Endothelial cell of umbilical vein (primary cell): ENCODE measurements at regions not wholly inside any gene's neighbourhood (a gene's known extent, or its start where the extent isn't known, plus 50 kb on each side); places are given as distances from the start of the nearest gene placed in this dataset.

Source experiments
- BruUV-seq: library from RNA; stranded (reverse); fragments of 400-500 nt; replicated peaks from 2 replicates; lab custom pipeline; 2021; lab: Mats Ljungman, UMichigan
- CTCF ChIA-PET: fragments of 300-600, 350-600 bp; sonication (Branson Sonifier 250); formaldehyde crosslinking; loops from one replicate; lab custom pipeline; 2021; ENCODE audit warnings: antibody characterized with exemption, inconsistent platforms; lab: Charles Lee
- POLR2A ChIA-PET: fragments of 300-600, 350-600 bp; sonication (Branson Sonifier 250); formaldehyde crosslinking; loops from one replicate; lab custom pipeline; 2021; ENCODE audit warnings: antibody characterized with exemption, inconsistent platforms; lab: Charles Lee
- DNase-seq: peaks from one replicate; pipeline ENCODE4 v3.0.0-alpha.2; 2011; ENCODE audit warnings: low read depth, low spot score
- FAIRE-seq: peaks from 2 replicates; lab custom pipeline; 2011; peaks lifted over from hg19 to GRCh38; lab: Jason Lieb, UNC
- H2AFZ ChIP-seq: 2 replicates; pipeline ENCODE4 v1.6.0; 2012; ENCODE audit warnings: low read depth, low read length, control low read depth, inconsistent platforms
- H3K27ac ChIP-seq: 2 replicates; pipeline ENCODE4 v1.5.1; 2011; ENCODE audit warnings: low read depth, mild to moderate bottlenecking, control low read depth, low read length, moderate library complexity; ENCODE audit not compliant: insufficient read depth
- H3K27me3 ChIP-seq, 2 experiments: 2 replicates each; pipeline versions ENCODE4 v1.6.0 to v1.6.1; 2011; ENCODE audit warnings: low read length in 2 of 2, mixed read lengths in 1 of 2; ENCODE audit not compliant: control insufficient read depth in 2 of 2, insufficient read depth in 2 of 2
- H3K36me3 ChIP-seq, 2 experiments: 2 replicates in 1 of 2; 3 replicates in 1 of 2; pipeline ENCODE4 v1.5.1; 2011; ENCODE audit warnings: low read length in 2 of 2, mild to moderate bottlenecking in 1 of 2, moderate library complexity in 1 of 2; ENCODE audit not compliant: control insufficient read depth in 2 of 2, insufficient read depth in 2 of 2; ENCODE audit errors: extremely low read depth in 1 of 2
- H3K4me1 ChIP-seq: 3 replicates; pipeline ENCODE4 v1.5.1; 2011; ENCODE audit warnings: mild to moderate bottlenecking, low read length; ENCODE audit not compliant: control insufficient read depth, insufficient read depth; ENCODE audit errors: extremely low read depth
- H3K4me2 ChIP-seq: 2 replicates; pipeline ENCODE4 v1.6.1; 2011; ENCODE audit warnings: low read length, control low read depth, mixed read lengths; ENCODE audit not compliant: insufficient read depth
- H3K4me3 ChIP-seq, 3 experiments: fragments of 200-600 bp in 1 of 3; sonication (generic), shearing (Covaris generic) in 1 of 3; replicated peaks in 1 of 3; 2 replicates each; pipeline ENCODE4 v1.5.1; 2011 to 2016; ENCODE audit warnings: control low read depth in 3 of 3, low read length in 3 of 3, mild to moderate bottlenecking in 2 of 3, inconsistent platforms in 1 of 3, low read depth in 1 of 3, moderate library complexity in 1 of 3; ENCODE audit not compliant: insufficient read depth in 1 of 3
- H3K79me2 ChIP-seq: 2 replicates; pipeline ENCODE4 v1.6.0; 2012; ENCODE audit warnings: low read length, inconsistent platforms; ENCODE audit not compliant: control insufficient read depth, insufficient read depth
- H3K9ac ChIP-seq: replicated peaks from 2 replicates; pipeline ENCODE3; 2011; ENCODE audit warnings: low read length, control low read depth; ENCODE audit not compliant: insufficient read depth; ENCODE audit errors: extremely low read depth
- H3K9me1 ChIP-seq: replicated peaks from 3 replicates; pipeline ENCODE4 v1.6.0; 2011; ENCODE audit warnings: mild to moderate bottlenecking, low read length; ENCODE audit not compliant: control insufficient read depth, insufficient read depth; ENCODE audit errors: extremely low read depth
- H3K9me3 ChIP-seq: replicated peaks from 2 replicates; pipeline ENCODE4 v1.5.1; 2012; ENCODE audit warnings: low read length, inconsistent platforms; ENCODE audit not compliant: control insufficient read depth, insufficient read depth
- H4K20me1 ChIP-seq: replicated peaks from 2 replicates; pipeline ENCODE3; 2011; ENCODE audit warnings: mild to moderate bottlenecking, low read length; ENCODE audit not compliant: control insufficient read depth, insufficient read depth; ENCODE audit errors: extremely low read depth
- EZH2 ChIP-seq: IDR thresholded peaks from 2 replicates; pipeline ENCODE4 v1.6.1; 2012; ENCODE audit warnings: borderline replicate concordance, low read depth, mild to moderate bottlenecking, moderate library complexity, low read length, inconsistent platforms; ENCODE audit not compliant: severe bottlenecking
- FOS ChIP-seq: IDR thresholded peaks from 2 replicates; pipeline ENCODE4 v1.6.1; 2011; ENCODE audit warnings: mild to moderate bottlenecking, low read length, moderate library complexity, borderline replicate concordance; ENCODE audit not compliant: insufficient read depth
- GATA2 ChIP-seq: IDR thresholded peaks from 2 replicates; pipeline ENCODE4 v1.7.0; 2011; ENCODE audit warnings: low read depth, mild to moderate bottlenecking, moderate library complexity, mixed read lengths, low read length; ENCODE audit not compliant: insufficient read length, insufficient read depth
- JUN ChIP-seq: IDR thresholded peaks from 2 replicates; pipeline ENCODE4 v1.6.1; 2011; ENCODE audit warnings: borderline replicate concordance, low read depth; ENCODE audit not compliant: insufficient read length, insufficient read depth
- MYC ChIP-seq: IDR thresholded peaks from one replicate; pipeline ENCODE4 v1.6.1; 2011; ENCODE audit warnings: mild to moderate bottlenecking, low read depth, low read length
- POLR2A ChIP-seq: IDR thresholded peaks from 2 replicates; pipeline ENCODE4 v1.6.1; 2012; ENCODE audit warnings: low read depth, mild to moderate bottlenecking, control low read depth, low read length
- POLR2AphosphoS5 ChIP-seq: IDR thresholded peaks from 2 replicates; pipeline ENCODE4 v1.6.1; 2012; ENCODE audit warnings: low read depth, mild to moderate bottlenecking, control low read depth, low read length, moderate library complexity; ENCODE audit not compliant: insufficient read depth
- dilution Hi-C: fragments of 300-500 bp; cut with MboI; formaldehyde crosslinking; loops from one replicate; pipeline ENCODE4 v1.15.0; 2019; ENCODE audit warnings: low sequenced_read_pairs; ENCODE audit not compliant: extremely low pct_ligation_motif_present
- intact Hi-C: fragments of 100-400 bp; cut with micrococcal nuclease; formaldehyde crosslinking; loops from one replicate; pipeline ENCODE4 v1.10.0; 2022
- TF ChIP-seq, protein P1 (sequence below), 2 donors: IDR thresholded peaks; 1 replicate in 1 of 2; 2 replicates in 1 of 2; pipeline ENCODE4 v1.5.1; 2011; ENCODE audit warnings: low read length in 2 of 2, mild to moderate bottlenecking in 2 of 2, moderate library complexity in 2 of 2, control low read depth in 1 of 2, inconsistent platforms in 1 of 2, low read depth in 1 of 2; ENCODE audit not compliant: insufficient read depth in 1 of 2; ENCODE audit errors: extremely low read depth in 1 of 2
- TF ChIP-seq, protein P2 (sequence below): IDR thresholded peaks from 2 replicates; pipeline ENCODE4 v1.6.1; 2011; ENCODE audit not compliant: insufficient read depth, insufficient read length

DNA sequence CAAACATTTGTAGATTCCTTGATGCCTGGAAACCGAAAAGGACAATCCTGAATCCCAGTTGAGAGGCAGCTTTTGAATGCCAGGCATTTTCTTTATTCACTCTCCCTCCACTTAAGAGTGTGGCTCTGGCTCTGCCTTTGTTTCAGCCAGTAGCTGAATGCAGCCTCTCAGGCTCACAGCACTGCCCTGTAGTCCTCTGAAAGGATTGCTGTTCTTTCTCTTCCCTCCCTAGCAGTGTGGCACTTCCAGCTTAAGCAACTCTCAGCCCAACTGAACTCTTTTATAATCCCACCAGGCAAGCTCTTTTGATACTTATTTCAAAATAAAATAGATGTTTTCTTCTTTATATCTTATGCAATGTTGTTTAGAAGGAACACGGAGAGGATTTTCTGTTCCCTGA, 415.6 kb downstream of the GJA1 start:
- dilution Hi-C loops (no loop called here), intact Hi-C loops (no loop called here)
- Histone ChIP-seq H3K27ac (no peak overlapping the region), H3K4me1 (no peaks in the 10 kb centered on the region), H4K20me1 (no peaks in the 10 kb centered on the region), H3K9ac (no peak overlapping the region), H3K9me1 (no peaks in the 10 kb centered on the region), H3K4me2 (no peak overlapping the region), H3K27me3 (no peaks in the 10 kb centered on the region), H2AFZ (no peak overlapping the region), H3K9me3 (no peaks in the 10 kb centered on the region), H3K36me3 (no peaks in the 10 kb centered on the region), H3K79me2 (no peaks in the 10 kb centered on the region), H3K4me3 (no peak overlapping the region)
- DNase-seq (no peak), FAIRE-seq (no peak)
- ChIA-PET CTCF (interaction anchor here (0.8 to 5.9 kb wide), 9 partner anchors 11 to 450 kb away, joined by 3 to 108 read pairs (median 4); partner anchors contain the start of gene GJA1), POLR2A (interaction anchor here (0.7 to 0.9 kb wide), 3 partner anchors 330 to 416 kb away, joined by 3 to 8 read pairs (median 4); partner anchors contain the start of gene GJA1)
- no TSS peak for BruUV-seq
- TF ChIP-seq EZH2, result no peak
- TF ChIP-seq GATA2, result peak; percentile 30
- no peak for TF ChIP-seq FOS
- TF ChIP-seq, protein P1, sequence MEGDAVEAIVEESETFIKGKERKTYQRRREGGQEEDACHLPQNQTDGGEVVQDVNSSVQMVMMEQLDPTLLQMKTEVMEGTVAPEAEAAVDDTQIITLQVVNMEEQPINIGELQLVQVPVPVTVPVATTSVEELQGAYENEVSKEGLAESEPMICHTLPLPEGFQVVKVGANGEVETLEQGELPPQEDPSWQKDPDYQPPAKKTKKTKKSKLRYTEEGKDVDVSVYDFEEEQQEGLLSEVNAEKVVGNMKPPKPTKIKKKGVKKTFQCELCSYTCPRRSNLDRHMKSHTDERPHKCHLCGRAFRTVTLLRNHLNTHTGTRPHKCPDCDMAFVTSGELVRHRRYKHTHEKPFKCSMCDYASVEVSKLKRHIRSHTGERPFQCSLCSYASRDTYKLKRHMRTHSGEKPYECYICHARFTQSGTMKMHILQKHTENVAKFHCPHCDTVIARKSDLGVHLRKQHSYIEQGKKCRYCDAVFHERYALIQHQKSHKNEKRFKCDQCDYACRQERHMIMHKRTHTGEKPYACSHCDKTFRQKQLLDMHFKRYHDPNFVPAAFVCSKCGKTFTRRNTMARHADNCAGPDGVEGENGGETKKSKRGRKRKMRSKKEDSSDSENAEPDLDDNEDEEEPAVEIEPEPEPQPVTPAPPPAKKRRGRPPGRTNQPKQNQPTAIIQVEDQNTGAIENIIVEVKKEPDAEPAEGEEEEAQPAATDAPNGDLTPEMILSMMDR (IDR thresholded peaks at IDR 0.05; ENCODE audit: extremely low read depth in 1 of 2, insufficient read depth in 1 of 2, low read depth in 1 of 2, low read length in 2 of 2), result no peak
- no peak for TF ChIP-seq POLR2AphosphoS5
- TF ChIP-seq MYC, result no peak

DNA sequence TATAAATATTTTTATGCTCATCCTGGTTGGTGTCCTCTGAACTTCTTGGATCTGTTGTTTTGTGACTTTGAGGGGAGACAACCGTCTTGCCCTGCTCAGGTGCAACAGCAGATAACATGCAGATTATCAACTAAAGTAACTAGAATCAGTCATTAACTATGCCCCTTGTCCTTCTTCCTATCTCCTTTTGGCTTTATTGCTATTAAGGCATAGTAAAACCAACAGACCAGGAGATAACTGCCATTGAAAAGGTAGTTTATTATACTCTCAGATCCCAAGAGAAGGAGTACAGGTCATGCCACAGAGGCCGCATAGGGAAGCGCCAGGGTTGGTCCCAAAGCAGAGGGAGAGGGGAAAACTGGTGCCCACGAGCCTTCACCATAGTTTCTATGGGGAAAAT, 418.2 kb downstream of the GJA1 start:
- dilution Hi-C loops, result no loop called here
- FAIRE-seq (no peak), DNase-seq (no peak)
- ChIA-PET POLR2A (no interaction called here), CTCF (interaction anchor here (0.9 kb wide), 1 partner anchor 418 kb away, joined by 3 read pairs; the partner anchor contains the start of gene GJA1)
- Histone ChIP-seq H3K4me3 (no peak overlapping the region), H3K4me1 (no peaks in the 10 kb centered on the region), H4K20me1 (no peaks in the 10 kb centered on the region), H3K4me2 (no peak overlapping the region), H3K9me1 (no peaks in the 10 kb centered on the region), H3K27ac (no peak overlapping the region), H3K79me2 (no peaks in the 10 kb centered on the region), H3K9me3 (no peaks in the 10 kb centered on the region), H3K36me3 (no peaks in the 10 kb centered on the region), H3K9ac (no peak overlapping the region), H2AFZ (no peak overlapping the region), H3K27me3 (no peaks in the 10 kb centered on the region)
- no TSS peak for BruUV-seq
- TF ChIP-seq EZH2 (no peak), MYC (no peak), FOS (no peak), POLR2A (no peak), JUN (no peak), GATA2 (no peak), POLR2AphosphoS5 (no peak)
- TF ChIP-seq, protein P1 (IDR thresholded peaks at IDR 0.05; ENCODE audit: extremely low read depth in 1 of 2, insufficient read depth in 1 of 2, low read depth in 1 of 2, low read length in 2 of 2), result no peak
- TF ChIP-seq, protein P2, sequence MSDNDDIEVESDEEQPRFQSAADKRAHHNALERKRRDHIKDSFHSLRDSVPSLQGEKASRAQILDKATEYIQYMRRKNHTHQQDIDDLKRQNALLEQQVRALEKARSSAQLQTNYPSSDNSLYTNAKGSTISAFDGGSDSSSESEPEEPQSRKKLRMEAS, result no peak
- intact Hi-C loops, result no loop called here
